Heart left ventricle (tissue), 16 donors: ENCODE measurements at regions not wholly inside any gene's neighbourhood (a gene's known extent, or its start where the extent isn't known, plus 50 kb on each side); places are given as distances from the start of the nearest gene placed in this dataset.

Source experiments
- ATAC-seq, 4 donors: fragments of 200-7000 bp; cut with Tn5 transposase; one replicate each; pipeline ENCODE4 v1.9.1; 2020 to 2022; ENCODE audit warnings: moderate library complexity in 4 of 4, mild to moderate bottlenecking in 3 of 4, moderate number of reproducible peaks in 1 of 4
- DNase-seq, 5 donors: peaks; one replicate each; pipeline ENCODE4 v3.0.0-alpha.2; 2020
- H3K27ac ChIP-seq, 12 donors: fragments of 200-600 bp; sonication (generic) in 4 of 12; one replicate each; pipeline versions ENCODE4 v1.5.0 to v1.8.0; 2016 to 2022; ENCODE audit warnings: mild to moderate bottlenecking in 2 of 12
- H3K27me3 ChIP-seq, 9 donors: fragments of 200-600 bp; sonication (generic) in 2 of 9; one replicate each; pipeline versions ENCODE4 v1.5.1 to v1.8.0; 2016 to 2022; ENCODE audit warnings: mild to moderate bottlenecking in 3 of 9
- H3K36me3 ChIP-seq, 9 donors: fragments of 200-600 bp; sonication (generic) in 2 of 9; one replicate each; pipeline versions ENCODE4 v1.5.0 to v1.8.0; 2018 to 2022; ENCODE audit warnings: mild to moderate bottlenecking in 2 of 9
- H3K4me1 ChIP-seq, 12 donors: fragments of 200-600 bp; sonication (generic) in 4 of 12; one replicate each; pipeline versions ENCODE4 v1.5.0 to v1.8.0; 2016 to 2022; ENCODE audit warnings: mild to moderate bottlenecking in 3 of 12
- H3K4me3 ChIP-seq, 12 donors: fragments of 200-600 bp; sonication (generic) in 4 of 12; one replicate each; pipeline versions ENCODE4 v1.5.0 to v1.8.0; 2017 to 2022; ENCODE audit warnings: mild to moderate bottlenecking in 9 of 12, moderate library complexity in 4 of 12
- H3K9me3 ChIP-seq, 12 donors: fragments of 200-600 bp; sonication (generic) in 4 of 12; one replicate each; pipeline versions ENCODE4 v1.5.0 to v1.8.0; 2016 to 2022; ENCODE audit warnings: mild to moderate bottlenecking in 1 of 12
- POLR2A ChIP-seq, 2 donors: fragments of 450-650 bp; IDR thresholded peaks; one replicate each; pipeline ENCODE4 v1.6.1; 2017; ENCODE audit warnings: antibody characterized with exemption in 2 of 2, mild to moderate bottlenecking in 2 of 2, moderate library complexity in 2 of 2
- WGBS, 4 donors: extraction: QIAGEN DNeasy Blood & Tissue Kit in 2 of 4; methylation state at CpG; one replicate each; pipeline versions ENCODE4 v1.1.5 to v1.1.7; 2013 to 2018; 5-methylcytosine and 5-hydroxymethylcytosine counted together
- intact Hi-C, 10 donors: fragments of 100-400 bp; cut with DNase I; formaldehyde crosslinking; loops; one replicate each; pipeline versions ENCODE4 v1.11.1 to v1.14.2; 2022
- TF ChIP-seq, protein P1 (sequence below), 12 donors: fragments of 200-600 bp; sonication (generic) in 4 of 12; IDR thresholded peaks; one replicate each; pipeline versions ENCODE4 v1.5.0 to v1.8.0; 2018 to 2022; ENCODE audit warnings: antibody characterized with exemption in 12 of 12, mild to moderate bottlenecking in 5 of 12
- donor health status: ischemic (EF 13 %, LVEDD 7.1; RV severe dilation, severe dysfunction).
- donor health status: healthy with polysubstance abuse.
- donor health status: DM: no; HTN: yes; CAD: no.
- donor health status: DM: no; HTN: no; CAD: no.
- donor health status: ischemic (EF 25% LVEDD 6.9; RV normal size, moderate dysfunction).
- donor health status: ischemic (EF 25% LVEDD 5.7; RV mildly dilated, moderate dysfunction).
- donor health status: healthy.
- donor health status: DM: yes; HTN: yes; CAD: no.
- donor health status: ischemic (EF 35%, LVEDD 5.7; RV mildly dilated, moderate dysfunction).
- donor health status: nonischemic (EF 11% LVEDD 7.7; RV severe dilation, severe dysfunction).
- donor health status: DM: yes; HTN: yes; CAD: no.
- donor health status: PGD.
- donor health status: ischemic (EF 29% LVEDD 5.4; RV normal size, mild dysfunction).
- donor health status: nonischemic (EF 23%, LVEDD 6.1; RV moderate dilation, normal function).

DNA sequence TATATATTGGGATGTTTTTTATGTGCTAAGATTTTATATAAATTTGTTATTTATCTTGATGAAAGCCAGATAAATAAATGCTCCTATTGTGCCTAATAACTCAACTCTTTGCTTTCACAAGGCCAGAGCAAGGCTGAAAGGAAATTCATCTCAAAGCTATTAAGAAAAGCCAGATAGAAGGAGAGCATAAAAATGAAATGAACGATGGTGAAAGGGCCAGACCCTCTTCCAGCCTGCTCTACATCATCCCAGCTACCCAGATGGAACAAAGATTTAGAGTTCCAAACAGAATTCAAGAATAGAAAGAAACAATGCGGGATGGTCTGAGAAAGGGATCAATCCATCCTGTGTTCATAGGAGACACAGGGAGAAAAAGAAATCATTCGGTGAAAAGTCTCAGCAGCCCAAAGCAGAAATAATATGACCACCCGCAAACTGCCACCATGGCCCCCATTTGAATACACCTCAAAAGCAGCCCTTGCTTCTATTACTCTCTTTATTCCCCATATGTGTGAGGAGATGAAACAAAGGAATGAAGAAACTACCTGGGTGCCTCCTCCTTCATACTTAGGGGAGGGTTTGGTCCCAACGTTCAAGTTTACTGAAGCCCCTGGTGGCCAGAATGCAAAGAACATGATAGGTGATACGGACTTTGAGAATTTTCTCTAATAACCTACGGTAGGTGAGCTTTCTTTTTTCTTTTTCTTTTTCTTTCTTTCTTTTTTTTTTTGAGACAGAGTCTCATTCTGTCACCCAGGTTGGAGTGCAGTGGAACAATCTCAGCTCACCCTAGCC is 110.1 kb upstream of the FBXO11 start:
- no peak overlapping the region for H3K4me3 ChIP-seq
- no peak for DNase-seq
- H3K27ac ChIP-seq: no peak overlapping the region
- ATAC-seq: no peak
- no peaks in the 10 kb centered on the region for H3K4me1 ChIP-seq
- H3K36me3 ChIP-seq: no peaks in the 10 kb centered on the region
- WGBS, 4 donors: 71 to 80% (median 76%) methylated on average over 7 of the region's 7 CpGs
- TF ChIP-seq, protein P1, sequence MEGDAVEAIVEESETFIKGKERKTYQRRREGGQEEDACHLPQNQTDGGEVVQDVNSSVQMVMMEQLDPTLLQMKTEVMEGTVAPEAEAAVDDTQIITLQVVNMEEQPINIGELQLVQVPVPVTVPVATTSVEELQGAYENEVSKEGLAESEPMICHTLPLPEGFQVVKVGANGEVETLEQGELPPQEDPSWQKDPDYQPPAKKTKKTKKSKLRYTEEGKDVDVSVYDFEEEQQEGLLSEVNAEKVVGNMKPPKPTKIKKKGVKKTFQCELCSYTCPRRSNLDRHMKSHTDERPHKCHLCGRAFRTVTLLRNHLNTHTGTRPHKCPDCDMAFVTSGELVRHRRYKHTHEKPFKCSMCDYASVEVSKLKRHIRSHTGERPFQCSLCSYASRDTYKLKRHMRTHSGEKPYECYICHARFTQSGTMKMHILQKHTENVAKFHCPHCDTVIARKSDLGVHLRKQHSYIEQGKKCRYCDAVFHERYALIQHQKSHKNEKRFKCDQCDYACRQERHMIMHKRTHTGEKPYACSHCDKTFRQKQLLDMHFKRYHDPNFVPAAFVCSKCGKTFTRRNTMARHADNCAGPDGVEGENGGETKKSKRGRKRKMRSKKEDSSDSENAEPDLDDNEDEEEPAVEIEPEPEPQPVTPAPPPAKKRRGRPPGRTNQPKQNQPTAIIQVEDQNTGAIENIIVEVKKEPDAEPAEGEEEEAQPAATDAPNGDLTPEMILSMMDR (IDR thresholded peaks at IDR 0.05): no peak
- TF ChIP-seq POLR2A (IDR thresholded peaks at IDR 0.05): no peak
- intact Hi-C loops: no loop called here
- peaks cover 0 to 7% (median 0%) of the 10 kb centered on the region in 9 donors for H3K27me3 ChIP-seq
- peaks cover 0 to 9% (median 2%) of the 10 kb centered on the region in 12 donors for H3K9me3 ChIP-seq

- no peak overlapping the region for H3K27ac ChIP-seq
- no peaks in the 10 kb centered on the region for H3K36me3 ChIP-seq
- TF ChIP-seq POLR2A (IDR thresholded peaks at IDR 0.05): no peak
- TF ChIP-seq, protein P1 (IDR thresholded peaks at IDR 0.05): no peak
- intact Hi-C loops: no loop called here
- H3K4me3 ChIP-seq: no peak overlapping the region
- WGBS, 4 donors: 85 to 89% (median 87%) methylated on average over 7 of the region's 7 CpGs
- peaks cover 0 to 9% (median 2%) of the 10 kb centered on the region in 12 donors for H3K9me3 ChIP-seq
- H3K4me1 ChIP-seq: no peaks in the 10 kb centered on the region
- H3K27me3 ChIP-seq: peaks cover 0 to 12% (median 0%) of the 10 kb centered on the region in 9 donors
- no peak for ATAC-seq
- DNase-seq: no peak
Measured at GRCh38 chr2:48017136-48017535, 110.8 kb upstream of the FBXO11 start.

GRCh38 chr2:48018480-48018879 is 112.2 kb upstream of the FBXO11 start:
- ATAC-seq: no peak
- Histone ChIP-seq H3K36me3 (no peaks in the 10 kb centered on the region), H3K9me3 (peaks cover 0 to 9% (median 2%) of the 10 kb centered on the region in 12 donors), H3K27ac (no peak overlapping the region), H3K27me3 (peaks cover 0 to 15% (median 0%) of the 10 kb centered on the region in 9 donors), H3K4me3 (no peak overlapping the region), H3K4me1 (no peaks in the 10 kb centered on the region)
- intact Hi-C loops: no loop called here
- DNase-seq: no peak
- TF ChIP-seq, protein P1 (IDR thresholded peaks at IDR 0.05): no peak
- no peak for TF ChIP-seq POLR2A (IDR thresholded peaks at IDR 0.05)

DNA sequence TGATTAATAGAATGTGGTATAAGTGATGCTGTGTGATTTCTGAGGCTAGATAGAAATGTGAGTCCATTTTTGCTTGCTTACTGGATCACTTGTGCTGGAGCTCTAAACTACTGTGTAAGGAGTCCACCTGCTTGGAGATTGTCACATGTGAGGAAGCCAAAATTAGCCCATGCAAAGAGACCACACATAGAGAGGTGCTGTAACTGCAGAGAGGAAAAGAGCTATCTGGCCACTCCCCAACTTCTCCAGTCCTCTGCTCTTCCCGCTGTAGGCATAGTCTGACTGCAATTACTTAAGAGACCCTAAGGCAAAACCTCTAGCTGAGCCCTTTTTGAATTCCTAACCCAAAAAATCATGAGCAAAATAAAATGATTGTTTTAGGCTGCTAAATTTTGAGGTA is 120.6 kb upstream of the FBXO11 start:
- intact Hi-C loops: no loop called here
- Histone ChIP-seq H3K9me3 (peaks cover 0 to 3% (median 0%) of the 10 kb centered on the region in 12 donors), H3K27ac (no peak overlapping the region), H3K4me3 (no peak overlapping the region), H3K4me1 (no peaks in the 10 kb centered on the region), H3K27me3 (peaks cover 0 to 5% (median 0%) of the 10 kb centered on the region in 9 donors), H3K36me3 (no peaks in the 10 kb centered on the region)
- WGBS, 4 donors: 37 to 54% (median 45%) methylated on average over 1 of the region's 1 CpG
- DNase-seq: no peak
- no peak for ATAC-seq
- TF ChIP-seq, protein P1 (IDR thresholded peaks at IDR 0.05): no peak
- TF ChIP-seq POLR2A (IDR thresholded peaks at IDR 0.05): no peak
